Astrocyte of the cerebellum (primary cell): ENCODE measurements at regions not wholly inside any gene's neighbourhood (a gene's known extent, or its start where the extent isn't known, plus 50 kb on each side); places are given as distances from the start of the nearest gene placed in this dataset.

ENCODE experiments used
- DNase-seq: peaks from one replicate; pipeline ENCODE4 v3.0.0-alpha.2; 2011; ENCODE audit warnings: low read depth
- H3K4me3 ChIP-seq: 2 replicates; pipeline ENCODE4 v1.5.1; 2011; ENCODE audit warnings: mild to moderate bottlenecking, low read depth, low read length, moderate library complexity
- in situ Hi-C: cut with HindIII; loops from 2 replicates; pipeline ENCODE4 v1.10.0; 2017; ENCODE audit warnings: low sequenced_read_pairs
- TF ChIP-seq, protein P1 (sequence below): IDR thresholded peaks from 2 replicates; pipeline ENCODE4 v1.5.1; 2012; ENCODE audit warnings: low read length, low read depth, moderate library complexity, mild to moderate bottlenecking; ENCODE audit errors: missing control alignments

DNA sequence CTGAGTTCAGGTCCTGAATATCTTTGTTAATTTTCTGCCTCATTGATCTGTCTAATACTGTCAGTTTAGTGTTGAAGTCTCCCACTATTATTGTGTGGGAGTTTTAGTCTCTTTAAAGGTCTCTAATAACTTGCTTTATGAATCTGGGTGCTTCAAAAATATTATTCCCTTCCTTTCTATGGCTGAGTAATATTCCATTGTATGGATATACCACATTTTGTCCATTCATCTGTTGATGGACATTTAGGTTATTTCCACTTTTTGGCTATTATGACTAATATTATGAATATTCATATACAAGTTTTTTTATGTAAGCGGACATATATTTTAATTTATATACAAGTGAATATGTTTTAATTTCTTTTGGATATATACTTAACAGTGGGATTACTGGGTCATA is 82.7 kb downstream of the SDR9C7 start:
- in situ Hi-C loops = no loop called here
- no peak overlapping the region for H3K4me3 ChIP-seq
- TF ChIP-seq, protein P1, sequence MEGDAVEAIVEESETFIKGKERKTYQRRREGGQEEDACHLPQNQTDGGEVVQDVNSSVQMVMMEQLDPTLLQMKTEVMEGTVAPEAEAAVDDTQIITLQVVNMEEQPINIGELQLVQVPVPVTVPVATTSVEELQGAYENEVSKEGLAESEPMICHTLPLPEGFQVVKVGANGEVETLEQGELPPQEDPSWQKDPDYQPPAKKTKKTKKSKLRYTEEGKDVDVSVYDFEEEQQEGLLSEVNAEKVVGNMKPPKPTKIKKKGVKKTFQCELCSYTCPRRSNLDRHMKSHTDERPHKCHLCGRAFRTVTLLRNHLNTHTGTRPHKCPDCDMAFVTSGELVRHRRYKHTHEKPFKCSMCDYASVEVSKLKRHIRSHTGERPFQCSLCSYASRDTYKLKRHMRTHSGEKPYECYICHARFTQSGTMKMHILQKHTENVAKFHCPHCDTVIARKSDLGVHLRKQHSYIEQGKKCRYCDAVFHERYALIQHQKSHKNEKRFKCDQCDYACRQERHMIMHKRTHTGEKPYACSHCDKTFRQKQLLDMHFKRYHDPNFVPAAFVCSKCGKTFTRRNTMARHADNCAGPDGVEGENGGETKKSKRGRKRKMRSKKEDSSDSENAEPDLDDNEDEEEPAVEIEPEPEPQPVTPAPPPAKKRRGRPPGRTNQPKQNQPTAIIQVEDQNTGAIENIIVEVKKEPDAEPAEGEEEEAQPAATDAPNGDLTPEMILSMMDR = no peak
- DNase-seq = no peak

DNA sequence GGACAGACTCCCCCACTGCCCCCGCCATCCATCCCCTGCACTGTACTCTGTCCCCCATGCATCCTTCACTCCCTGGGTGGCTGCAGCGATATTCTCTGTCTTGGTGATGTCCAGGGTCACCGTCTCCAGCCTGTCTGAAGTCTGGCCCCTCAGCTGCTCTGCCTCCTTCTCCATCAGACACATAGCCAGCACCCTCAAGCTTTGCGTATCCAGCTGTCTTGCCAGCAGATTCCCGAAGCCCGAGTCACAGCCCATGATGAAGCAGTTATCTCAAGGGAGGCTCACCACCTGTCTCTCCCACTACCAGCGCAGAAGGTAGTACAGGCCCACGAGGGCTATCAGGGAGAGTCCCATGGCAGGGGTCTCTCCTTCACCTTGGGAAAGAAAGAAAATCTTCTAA is 77.8 kb downstream of the HSD17B6 start:
- DNase-seq = no peak
- in situ Hi-C loops = no loop called here
- TF ChIP-seq, protein P1 = no peak

DNA sequence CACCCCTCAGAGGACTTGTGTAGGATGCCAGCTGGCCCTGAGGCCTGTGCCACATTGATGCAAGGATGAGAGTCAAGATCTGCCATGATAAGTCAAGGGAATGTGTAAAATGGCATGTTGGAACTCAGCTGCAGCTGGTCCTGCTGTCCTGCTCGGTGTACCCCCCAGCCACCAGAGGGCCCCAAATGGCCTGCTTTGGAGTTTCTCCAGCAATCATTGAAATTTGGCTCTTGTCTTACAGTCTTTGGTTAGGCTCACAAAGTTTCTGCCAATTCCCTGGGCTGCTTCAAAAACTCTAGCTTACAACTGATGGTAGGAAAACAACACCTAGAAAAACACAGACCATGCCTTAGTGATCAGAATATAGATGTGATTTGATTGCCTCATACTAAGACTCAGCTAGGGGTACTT is 76.8 kb downstream of the HSD17B6 start:
- no peak for DNase-seq
- in situ Hi-C loops = no loop called here
- TF ChIP-seq, protein P1 = peak; percentile 14
- H3K4me3 ChIP-seq = no peak overlapping the region

More for the DNA sequence above, 77.8 kb downstream of the HSD17B6 start:
- no peak overlapping the region for H3K4me3 ChIP-seq

DNA sequence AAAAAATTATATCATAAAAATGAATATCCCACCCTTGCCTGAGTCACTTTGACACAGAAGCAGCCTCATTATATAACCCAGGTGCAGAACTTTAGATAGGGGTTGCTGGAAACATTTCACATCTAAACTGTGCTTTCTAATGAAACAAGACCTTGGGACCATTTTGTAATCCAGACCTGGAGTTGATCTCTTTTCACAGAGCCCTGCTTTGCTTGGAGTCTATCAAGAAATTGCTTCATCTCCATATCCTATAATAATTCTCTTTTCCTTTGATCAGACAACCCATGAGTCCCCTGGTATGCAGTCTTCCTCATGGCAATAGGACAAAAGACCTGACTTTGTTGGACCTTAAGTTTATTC is 76.3 kb downstream of the HSD17B6 start:
- in situ Hi-C loops = no loop called here
- DNase-seq = no peak
- no peak overlapping the region for H3K4me3 ChIP-seq
- TF ChIP-seq, protein P1 = no peak

DNA sequence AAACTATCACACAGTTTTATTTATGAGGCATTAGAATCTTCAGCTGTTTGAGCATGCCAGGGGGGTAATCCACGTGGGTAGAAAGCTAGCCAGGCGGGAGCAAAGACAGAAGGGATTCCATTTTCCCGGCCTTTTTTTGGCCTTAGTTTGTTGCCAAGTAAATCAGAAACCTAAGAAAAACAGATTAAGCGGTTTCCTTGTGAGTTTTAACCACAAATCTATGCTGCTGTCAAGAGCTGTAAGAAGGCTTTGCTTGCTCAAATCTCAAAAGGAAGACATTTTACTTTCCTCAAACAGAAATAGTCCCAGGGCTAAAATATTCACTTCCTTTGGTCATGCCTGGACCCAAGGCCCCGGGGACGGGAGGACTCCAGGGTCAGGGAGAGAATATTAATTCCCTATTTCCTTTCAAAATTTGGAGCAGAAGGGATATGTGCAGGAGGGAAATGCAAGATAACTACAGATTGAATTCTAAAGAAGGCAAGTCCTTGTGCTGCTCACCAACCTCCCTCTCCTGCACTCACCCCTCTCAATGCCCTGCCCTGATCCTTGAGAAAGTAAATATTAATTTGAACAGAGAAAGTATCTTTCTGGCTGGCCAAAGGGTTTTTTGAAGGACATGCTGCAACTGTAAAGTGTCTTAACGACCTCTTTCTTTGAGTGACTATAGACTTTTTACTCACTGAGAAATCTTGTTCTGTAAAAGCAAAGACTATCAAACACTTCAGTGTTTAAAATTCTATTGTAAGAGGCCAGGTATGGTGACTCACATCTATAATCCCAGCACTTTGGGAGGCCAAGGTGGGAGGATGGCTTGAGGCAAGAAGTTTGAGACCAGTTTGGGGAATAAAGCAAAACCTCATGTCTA is 75.7 kb downstream of the HSD17B6 start:
- H3K4me3 ChIP-seq = no peak overlapping the region
- TF ChIP-seq, protein P1 = no peak
- in situ Hi-C loops = no loop called here
- no peak for DNase-seq
